Activated T-cell treated with anti-CD3 and anti-CD28 coated beads for 4 hours (primary cell): ENCODE measurements at regions not wholly inside any gene's neighbourhood (a gene's known extent, or its start where the extent isn't known, plus 50 kb on each side); places are given as distances from the start of the nearest gene placed in this dataset.
"Not testable (repeated sequence)": the region's sequence is repeated elsewhere in the genome, so short reads cannot be mapped to it uniquely, and the experiment has no call there.

ENCODE experiments used
- DNase-seq: peaks from one replicate; pipeline ENCODE4 v3.0.0-alpha.2; 2020

DNA sequence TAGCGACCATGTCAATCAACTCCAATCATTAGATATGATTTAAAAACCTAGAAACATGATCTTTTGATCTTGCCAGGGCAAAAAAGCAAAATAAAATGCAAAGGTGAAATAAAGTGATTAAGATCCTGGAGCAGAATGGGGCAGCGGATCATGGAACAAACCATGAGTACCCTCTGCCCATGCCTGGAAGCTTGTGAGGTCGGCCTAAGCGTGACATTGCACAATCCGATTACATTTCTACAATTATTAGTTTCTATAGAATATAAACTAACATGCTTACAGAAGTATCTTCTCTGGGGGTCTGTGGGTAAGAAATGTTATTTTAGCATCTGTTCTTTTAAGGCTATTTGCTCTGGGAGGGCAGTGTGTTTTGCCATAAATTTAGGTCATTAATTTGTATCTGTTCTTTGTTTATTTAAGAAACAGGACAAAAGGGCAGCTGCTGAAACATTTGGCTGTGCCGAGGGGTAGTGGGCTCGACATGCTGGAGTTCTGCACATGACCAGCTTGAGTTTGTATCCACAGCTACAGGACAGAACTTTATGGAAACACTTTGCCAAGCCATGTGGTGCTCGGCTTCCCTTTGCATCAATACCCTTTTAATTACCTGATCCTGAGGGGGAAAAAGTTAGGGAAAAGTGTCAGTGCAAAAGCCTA is 55.9 kb downstream of the ZBTB18 start:
- DNase-seq, result no peak

- no peak for DNase-seq
These were observed 59.9 kb downstream of the ZBTB18 start for GRCh38 chr1:244111027-244111426.

- no peak for DNase-seq
These were observed 61.0 kb downstream of the ZBTB18 start for GRCh38 chr1:244112041-244112440.

GRCh38 chr1:244112636-244113035 is 61.6 kb downstream of the ZBTB18 start:
- DNase-seq, result no peak

DNA sequence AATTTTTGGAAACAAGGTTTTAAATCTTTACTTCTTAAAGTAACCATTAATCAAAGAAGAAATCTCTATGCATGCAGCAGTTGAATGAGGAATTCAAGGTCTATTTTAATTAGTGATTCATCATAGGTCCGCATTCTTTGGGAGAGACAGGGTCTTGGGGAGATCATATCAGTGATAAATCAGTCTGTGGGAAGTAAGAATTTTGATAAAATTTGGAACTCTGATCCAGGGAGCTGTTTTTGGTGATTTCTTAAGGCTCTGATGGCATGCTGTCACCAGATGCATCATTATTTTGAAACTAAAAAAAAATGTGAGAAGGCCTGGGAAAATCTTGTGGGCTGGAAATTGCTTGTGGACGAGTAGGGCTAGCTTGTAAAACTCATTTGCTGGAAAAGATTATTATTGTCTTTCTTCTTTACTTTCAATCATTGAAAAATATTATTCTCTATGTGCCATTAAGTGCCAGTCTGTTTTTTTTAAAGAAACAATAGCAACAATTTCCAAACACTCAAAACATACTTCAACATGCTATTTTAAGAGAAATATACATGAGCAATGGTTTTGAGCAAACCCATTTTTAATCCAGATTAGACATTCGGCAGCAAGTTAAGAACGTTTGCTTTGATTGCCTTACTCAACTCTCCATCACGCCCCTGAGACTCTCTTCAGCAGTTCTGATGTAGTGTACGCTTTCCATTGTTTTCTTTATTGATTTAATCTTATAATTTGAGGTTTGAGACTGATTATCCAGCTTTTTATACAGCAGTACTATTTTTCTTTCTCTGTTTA is 62.6 kb downstream of the ZBTB18 start:
- DNase-seq, result no peak

DNA sequence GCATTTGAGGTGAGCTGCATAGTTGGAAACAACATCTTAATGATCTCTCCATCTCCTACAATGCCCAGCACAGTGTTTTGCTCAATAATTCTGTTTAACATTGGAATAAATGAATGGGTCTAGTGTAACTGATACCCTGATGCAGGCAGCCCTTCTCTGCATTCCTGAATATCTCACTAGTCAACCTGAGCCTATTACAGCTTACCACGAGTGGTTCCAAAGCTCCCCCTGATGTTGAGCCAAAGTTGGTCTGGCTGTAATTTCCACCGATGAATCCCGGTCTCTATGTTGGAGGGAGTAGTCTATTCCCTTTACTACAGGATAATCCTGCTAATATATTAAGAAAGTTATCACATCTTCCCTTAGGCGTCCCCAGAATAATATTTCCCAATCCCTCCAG is 63.8 kb downstream of the ZBTB18 start:
- DNase-seq, result no peak

DNA sequence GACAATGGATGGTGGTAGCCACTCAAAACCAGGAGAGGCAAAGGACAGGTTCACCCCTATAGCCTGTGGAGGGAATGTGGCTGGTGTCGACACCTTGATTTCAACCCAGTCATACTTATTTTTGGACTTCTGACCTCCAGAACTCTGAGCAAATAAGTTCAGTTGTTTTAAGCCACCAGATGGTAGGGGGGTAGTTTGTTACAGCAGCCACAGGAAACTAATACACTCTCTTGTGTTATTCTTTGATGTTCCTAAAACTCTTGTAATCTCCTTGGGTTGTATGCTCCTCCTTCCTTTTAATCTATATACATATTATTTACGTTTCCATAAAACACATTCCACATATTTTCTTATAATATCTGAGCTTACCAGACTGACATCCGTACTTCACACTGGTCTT is 65.9 kb downstream of the ZBTB18 start:
- no peak for DNase-seq

DNA sequence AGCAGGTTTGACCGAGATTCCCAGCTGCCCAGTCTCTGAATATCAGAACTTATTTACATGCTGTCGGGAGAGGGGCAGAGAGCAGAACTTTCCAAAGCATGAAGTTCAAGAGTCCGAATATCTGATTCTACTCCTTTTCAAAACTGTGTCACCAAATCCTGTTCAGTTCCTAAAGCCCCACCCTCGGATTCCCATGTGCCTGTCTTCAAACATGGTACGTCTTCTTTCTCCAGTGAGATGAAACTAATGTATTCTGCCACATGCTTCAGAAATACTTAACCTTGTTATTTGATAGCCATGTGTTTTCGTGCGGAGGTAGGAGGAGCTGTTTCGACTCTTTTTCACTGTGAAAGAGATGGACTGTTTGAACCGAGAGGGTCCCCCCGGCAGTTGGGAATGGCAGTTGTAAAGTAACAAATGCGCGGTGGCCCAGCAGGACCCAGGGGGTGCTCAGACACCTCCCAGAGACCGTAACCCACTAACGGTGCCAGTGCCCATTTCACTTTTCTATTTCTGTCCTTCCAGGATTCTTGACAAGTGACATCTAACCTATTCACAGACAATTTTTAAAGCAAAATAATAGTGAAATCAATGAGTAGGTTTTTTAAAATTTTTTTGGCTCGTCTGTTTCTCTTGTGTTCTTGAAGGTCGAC is 67.2 kb downstream of the ZBTB18 start:
- DNase-seq, result no peak

DNA sequence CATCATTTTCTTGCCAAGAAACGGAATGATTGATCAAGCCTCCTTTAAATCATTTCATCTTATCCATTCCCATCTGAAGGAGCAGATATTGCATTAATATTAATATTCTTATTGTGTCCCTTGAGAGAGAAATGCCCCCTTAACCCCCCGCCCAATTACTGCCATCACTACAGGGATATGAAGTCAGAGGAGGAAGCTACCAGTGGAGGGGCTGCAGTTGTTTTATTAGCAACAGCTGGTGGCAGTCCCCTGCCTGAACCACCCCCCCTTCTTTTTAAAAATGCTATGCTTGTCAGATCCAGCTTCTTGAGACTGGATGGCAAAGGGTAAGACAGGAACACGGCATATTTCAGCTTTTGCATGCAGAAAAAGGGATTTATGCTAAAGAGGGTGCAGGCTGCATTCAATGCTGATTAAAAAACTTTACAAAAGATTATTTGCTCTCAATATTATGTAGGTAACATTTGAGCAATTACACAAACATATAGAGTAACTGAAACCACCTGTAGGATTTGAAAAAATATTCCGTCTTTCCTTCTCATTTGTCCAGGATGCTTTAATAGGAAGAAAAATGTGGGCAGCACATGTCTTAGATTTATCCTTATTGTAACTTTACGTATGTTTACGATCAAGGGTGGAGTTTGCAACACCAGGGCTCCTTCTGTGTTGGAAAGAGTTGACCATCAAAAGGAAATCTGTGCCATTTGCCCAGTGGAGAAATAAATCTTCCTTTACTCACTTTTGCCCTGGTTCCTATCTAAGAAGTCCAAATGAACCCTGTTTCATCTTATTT is 77.7 kb downstream of the ZBTB18 start:
- no peak for DNase-seq

DNA sequence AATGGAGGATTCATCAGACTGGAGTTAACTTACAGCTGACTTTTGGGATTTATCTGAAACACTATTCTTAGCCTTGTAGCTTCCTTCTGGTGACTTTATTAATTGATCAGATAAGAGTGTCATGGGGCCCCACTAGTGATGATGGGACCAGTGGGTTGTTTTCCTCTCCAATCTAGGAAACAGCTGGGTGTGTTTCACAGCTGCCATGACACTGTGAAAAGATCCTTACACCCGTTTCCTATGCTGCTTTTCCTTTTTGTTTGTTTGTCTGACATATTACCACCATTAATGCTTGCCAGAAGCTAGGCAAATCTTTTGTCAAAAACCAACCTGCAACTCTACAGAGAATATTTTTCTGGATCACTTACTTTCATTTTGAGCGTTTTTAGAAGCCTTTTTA is 86.2 kb downstream of the ZBTB18 start:
- no peak for DNase-seq

DNA sequence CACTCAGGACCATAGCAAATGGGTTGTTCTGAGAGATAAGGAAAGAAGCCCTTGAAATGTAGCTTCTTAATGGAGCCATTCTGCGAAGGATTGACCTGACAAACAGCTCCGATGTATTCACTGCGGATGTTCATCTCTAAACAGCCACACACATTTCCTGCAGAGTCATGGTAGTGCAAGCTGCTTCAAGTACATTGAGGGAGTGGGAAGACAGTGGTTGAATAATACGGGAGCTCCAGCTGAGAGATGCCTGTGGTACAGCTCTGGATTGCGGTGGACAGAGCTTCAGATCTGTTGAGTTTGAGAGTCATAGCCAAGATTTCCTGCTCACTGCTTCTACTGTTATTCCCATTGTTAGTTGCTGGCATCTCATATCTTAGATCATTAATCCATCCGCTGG is 86.6 kb downstream of the ZBTB18 start:
- no peak for DNase-seq

GRCh38 chr1:244138399-244138798 is 87.3 kb downstream of the ZBTB18 start:
- no peak for DNase-seq

GRCh38 chr1:244139655-244140054 is 88.6 kb downstream of the ZBTB18 start:
- no peak for DNase-seq

GRCh38 chr1:244140420-244140819 is 89.3 kb downstream of the ZBTB18 start:
- DNase-seq, result no peak

DNA sequence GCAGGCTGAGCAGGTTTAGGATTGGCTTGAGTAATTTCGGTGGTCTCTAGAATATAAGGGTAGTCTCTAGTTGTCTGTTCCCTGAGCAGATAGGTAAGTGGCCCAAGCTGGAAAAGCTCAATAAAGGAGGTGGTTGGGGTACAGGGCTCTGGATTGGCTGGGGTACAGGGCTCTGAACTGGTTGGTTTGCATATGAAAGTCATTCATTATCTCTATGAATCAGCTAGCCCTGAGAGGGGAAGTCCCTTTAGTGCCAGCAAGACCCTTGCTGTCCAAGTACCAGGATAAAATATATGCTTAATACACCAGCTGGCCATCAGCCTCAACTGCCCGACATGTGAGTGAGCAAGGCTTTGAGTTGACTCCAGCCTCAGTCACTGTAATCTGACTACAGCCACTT is 93.0 kb downstream of the ZBTB18 start:
- DNase-seq, result no peak

- DNase-seq, result no peak
These were observed 99.0 kb downstream of the ZBTB18 start for GRCh38 chr1:244150071-244150470.

GRCh38 chr1:244150665-244151064 is 99.6 kb downstream of the ZBTB18 start:
- no peak for DNase-seq

- no peak for DNase-seq
These were observed 100.5 kb downstream of the ZBTB18 start for GRCh38 chr1:244151537-244151936.

DNA sequence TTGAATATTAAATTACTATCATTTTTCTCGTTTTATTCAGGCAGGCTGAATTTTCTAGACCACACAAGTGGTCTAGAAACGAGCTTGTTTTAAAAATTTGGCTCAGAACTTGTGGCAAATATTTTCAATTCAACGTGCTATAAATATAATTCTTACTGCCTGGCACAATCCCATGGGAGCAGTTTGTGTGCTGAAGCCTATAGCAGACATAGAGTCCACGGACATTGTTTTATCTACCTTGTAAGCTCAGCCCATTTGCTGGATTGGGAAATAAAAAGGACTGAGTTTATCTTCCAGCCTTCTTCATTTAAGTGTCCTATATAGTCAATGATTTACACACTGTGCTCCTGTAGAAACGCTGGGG is 103.4 kb downstream of the ZBTB18 start:
- no peak for DNase-seq

- DNase-seq, result no peak
These were observed 103.9 kb downstream of the ZBTB18 start for GRCh38 chr1:244154872-244155531.

GRCh38 chr1:244155661-244156060 is 104.6 kb downstream of the ZBTB18 start:
- DNase-seq, result no peak

DNA sequence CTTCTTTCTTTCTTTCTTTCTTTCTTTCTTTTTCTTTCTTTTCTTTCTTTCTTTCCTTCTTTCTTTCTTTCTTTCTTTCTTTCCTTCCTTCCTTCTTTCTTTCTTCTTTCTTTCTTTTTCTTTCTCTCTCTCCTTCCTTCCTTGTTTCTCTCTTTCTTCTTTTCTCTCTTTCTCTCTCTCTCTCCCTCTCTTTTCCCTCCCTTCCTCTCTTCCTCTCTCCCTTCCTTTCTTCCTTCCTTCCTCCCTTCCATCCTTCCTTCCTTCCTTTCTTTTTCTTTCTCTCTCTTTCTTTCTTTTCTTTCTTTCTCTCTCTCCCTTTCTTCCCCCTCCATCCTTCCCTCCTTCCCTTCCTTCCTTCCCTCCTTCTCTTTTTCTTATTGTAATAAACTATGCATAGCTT is 105.5 kb downstream of the ZBTB18 start:
- DNase-seq, result not testable (repeated sequence)
